GM18870 (cell line): ENCODE measurements at regions not wholly inside any gene's neighbourhood (a gene's known extent, or its start where the extent isn't known, plus 50 kb on each side); places are given as distances from the start of the nearest gene placed in this dataset.
"Not testable (repeated sequence)": the region's sequence is repeated elsewhere in the genome, so short reads cannot be mapped to it uniquely, and the experiment has no call there.

Experiments used
- ATAC-seq: cut with Tn5 transposase; IDR thresholded peaks from one replicate; pipeline ENCODE4 v1.9.1; 2021; ENCODE audit warnings: moderate library complexity; ENCODE audit not compliant: unreplicated experiment

DNA sequence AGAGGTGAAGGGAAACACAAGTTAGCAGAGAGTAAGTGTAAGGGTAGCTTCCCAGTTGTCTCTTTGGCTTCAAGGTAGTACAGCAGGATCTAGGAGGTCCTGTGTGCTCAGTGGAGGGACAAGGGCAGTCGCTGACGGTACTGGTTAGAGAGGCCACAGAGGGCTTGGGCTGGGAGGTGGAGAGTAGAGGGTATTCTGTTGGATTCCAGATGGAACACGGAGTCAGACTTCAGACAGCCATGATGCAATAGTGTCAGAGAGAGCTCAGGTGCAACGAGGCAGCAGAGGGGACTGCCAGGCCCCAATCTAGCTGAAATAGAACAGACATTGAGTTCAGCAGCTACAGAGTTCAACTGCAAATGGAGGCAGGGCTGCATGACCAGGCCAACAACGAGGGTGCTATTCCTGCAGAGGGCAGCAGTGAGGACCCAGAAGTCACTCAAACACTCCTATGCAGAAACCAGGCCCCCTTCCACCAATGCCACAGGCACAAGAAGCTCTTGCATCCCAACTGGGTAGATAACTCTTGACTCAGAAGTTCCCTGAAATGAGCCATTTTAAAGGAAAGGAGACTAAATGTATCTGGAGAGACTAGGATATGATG lies 325.0 kb upstream of the ESRRG start:
- no peak for ATAC-seq

DNA sequence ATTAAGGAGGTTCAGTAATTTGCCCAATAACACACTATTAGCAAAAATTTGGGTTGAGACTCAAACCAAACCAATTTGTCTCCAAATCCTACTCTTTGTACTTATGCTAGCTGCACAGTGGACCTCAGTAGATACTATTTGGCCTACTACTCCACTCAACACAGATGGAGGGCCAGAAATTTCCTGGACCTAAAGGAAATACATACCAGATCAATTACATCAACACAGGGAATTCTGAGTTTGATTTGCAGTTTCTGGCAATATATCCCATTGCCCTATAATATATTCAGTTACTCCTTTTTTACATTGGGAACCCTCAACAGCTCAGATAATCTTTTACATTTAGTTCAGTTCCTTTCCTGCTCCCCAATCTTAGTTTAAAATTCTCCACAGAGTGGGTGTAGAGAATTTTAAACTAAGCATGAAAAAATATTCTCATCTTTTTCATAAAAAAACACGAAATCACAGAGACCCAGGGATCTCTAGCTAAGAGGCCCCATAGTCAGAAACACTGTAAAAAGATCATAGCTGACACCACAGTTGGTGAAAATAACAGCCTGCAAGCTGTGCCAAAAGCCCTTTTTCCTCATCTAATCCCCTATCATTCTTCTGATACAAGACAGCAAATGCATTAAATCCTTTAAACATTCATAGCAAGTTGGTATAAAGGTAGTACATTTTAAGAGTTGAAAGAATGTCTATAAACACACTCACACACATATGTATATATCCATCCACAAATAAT lies 317.7 kb upstream of the ESRRG start:
- ATAC-seq: no peak

DNA sequence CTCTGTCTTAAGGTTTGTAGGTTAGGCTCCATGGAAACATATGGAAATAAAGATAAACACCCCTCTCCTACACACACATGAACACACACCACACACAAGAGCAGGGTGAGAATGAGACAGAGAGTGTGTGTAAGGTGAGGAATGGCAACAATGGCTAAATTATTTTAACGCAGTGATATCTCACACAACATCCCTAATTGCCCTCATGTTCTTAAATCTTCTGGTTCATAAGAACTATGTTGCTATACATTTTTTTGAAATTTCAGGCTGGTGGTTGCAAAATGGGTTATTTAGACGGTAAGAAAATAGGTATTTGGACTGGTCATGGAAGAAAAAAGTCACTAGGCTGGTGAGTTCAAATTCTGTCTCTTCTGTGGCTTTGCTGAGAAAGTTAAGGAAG lies 316.7 kb upstream of the ESRRG start:
- ATAC-seq: no peak

DNA sequence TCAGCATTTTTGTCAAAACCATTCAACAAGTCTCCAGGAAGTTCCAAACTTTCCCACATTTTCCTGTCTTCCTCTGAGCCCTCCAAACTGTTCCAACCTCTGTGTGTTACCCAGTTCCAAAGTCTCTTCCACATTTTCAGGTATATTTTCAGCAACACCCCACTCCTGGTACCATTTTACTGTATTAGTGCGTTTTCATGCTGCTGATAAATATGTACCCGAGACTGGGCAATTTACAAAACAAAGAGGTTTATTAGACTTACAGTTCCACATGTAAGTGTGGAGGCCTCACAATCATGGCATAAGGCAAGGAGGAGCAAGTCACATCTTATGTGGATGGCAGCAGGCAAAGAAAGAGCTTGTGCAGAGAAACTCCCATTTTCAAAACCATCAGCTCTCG lies 315.9 kb upstream of the ESRRG start:
- ATAC-seq: not testable (repeated sequence)

DNA sequence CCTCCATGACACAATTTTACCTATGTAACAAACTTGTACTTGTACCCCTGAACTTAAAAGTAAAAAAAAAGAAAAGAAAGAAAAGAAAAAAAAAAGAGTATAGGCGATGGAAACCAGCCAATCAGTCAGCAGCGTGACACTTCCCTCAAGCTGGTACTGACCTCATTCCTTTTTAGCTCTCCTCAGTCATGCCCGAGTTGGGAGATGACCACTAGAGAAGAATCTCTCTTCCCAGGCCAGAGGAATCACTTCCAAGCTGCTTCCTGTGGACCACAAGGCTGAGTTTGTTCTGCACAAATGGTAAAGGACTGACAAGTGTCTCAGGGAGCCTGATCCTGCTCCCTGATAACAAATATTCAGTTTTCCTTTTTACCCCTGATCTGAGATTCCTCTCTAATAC lies 313.5 kb upstream of the ESRRG start:
- ATAC-seq: no peak

DNA sequence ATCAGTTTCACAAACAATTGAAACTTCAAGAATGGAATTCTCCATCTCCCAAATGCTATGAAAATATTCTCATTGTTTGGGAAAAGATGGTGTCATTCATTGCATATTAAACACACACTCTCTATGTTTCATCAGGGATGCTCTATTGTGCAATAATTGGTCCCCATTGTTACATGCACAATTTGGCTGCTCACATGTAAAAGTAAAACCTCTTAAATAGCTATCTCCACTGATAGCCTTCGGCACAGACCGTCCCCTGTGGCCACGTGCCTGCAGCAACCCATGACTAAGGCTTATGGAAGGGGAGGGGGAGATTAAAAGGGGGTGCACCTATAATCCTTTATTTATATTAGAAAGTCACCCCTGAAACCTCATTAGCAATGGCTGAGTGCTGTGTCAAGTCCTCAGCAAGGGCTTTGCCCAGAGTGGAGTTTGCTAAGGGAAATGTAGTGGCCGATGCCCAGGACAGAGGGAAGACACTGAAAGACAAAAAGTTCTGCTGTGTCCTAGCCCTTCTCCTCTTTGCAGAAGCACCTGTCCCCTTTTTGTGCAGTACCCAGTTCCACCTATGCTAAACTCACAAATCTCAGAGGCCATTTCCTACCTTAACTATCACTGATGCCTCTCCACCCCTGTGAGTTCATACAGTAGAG lies 309.6 kb upstream of the ESRRG start:
- ATAC-seq: no peak

DNA sequence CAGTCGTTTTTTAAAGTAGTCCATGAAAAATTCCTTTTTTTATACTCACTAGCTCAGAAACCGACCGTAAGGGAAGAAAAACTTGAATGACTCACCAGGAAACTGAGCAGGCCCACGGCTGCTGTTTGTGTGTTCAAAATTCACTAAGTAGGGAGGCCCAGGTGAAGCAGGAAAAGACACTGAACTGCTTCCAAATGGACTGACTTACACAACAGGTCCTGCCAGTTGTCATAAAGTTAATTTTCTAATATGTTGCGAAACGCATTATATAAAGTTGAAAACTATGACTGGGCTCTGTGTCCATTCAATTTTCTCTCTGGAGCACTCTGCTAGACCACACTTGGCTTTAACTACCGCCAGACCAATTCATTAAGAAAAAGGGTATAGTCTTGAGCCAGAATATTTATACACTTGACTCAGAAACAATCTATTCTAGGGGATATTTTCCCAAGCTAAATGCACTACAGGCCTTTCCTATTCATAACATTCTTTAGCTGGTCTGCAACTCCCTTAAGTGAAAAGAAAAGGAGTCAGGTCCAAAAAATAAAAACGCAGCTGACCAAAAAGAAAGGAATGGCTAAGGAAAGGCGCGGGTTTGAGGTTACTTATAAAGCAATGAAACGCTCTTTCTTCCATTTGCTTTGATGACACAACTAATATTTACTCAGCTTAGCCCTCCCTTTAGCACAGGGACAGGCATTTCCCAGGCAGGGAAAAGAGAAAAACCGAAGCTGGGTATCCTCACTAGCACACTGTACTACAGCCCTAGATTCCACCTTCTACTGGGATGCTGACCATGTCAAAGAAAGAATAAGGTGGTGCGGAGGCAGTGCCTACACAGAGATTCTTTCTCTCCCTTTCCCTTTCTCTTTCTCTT lies 306.3 kb upstream of the ESRRG start:
- ATAC-seq: no peak

DNA sequence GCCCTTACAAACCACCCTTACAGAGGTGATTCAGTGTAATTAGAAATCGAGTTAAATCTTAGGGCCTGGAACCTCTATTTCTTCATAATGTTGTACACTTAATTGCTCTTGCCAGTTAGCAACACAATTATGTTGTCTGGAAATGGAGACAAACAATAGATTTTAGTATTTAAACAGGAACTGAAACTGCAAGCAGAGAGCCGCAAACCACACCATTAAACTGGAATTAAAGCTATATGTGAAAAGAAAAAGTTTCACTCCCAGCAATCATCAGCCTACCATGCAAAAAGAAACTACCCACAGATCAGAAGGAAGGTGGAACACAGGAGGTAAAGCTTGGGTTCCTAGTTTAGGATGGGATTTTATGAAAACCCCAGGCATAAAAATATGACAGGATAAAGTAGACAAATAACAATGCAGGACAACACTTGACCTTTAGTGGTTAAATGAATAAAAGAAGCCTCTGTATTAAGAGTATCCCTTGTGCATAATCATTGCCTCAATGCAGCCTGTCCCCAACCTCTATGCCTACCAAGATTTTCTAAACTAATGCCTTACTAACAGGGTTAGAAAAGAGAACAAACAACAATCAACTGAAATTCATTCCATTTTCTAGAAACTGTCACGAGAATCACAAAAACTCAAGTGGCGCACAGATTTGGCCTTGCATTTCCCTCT lies 304.3 kb upstream of the ESRRG start:
- peak; percentile 99 for ATAC-seq

DNA sequence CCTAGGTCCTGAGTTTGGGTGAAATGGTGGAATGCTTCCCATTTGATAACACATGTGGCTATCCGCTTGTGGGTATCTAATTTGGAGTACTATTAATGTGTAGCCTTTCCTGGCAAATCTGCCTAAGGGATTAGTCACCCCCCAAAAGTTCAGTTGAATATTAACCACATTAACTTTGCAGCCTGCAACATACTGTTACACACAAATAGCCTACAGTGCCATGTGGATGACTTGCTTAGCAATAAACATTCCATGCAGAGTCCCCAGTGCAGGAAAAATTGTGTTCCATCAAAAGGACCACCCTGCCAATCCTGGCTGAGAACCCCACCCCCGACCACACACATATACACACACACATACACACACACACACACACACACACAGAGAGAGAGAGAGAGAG lies 303.3 kb upstream of the ESRRG start:
- ATAC-seq: no peak

DNA sequence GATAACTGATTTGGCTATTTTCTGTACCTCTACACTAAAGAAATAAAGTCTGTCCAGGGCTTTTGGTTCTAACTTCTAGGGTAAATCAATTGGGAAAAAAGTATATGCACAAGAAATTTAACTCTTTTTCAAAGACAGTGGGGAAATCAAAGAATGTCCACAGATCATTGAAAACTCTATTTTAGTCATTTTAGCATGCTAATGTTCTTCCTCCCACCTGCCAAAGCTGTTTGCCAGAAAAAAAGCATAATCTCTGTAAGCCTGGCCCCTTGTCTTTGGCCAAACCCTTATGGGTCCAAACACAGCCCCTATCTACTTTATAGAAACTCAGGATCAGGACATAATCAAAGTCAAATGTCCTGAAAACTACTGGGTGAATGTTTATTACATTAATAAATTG lies 302.2 kb upstream of the ESRRG start:
- ATAC-seq: no peak

DNA sequence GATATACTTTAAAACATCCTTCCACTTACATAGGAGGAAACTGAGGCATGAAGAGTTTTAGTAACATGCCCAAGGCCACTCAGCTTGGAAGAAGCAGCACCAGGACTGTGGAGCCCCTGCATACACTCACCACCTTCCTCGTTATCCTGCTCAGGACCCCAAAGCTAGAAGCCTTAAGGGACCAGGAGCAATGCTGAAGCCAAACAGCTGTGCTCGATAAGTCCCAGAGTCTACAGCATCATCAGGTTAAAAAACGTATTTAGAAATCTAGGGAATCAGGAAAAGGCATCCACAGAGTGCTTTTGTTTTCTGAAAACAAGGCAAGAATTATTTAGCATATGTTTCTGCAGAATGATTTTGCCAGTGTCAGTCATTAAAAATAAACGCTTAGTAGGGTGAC lies 301.7 kb upstream of the ESRRG start:
- no peak for ATAC-seq

DNA sequence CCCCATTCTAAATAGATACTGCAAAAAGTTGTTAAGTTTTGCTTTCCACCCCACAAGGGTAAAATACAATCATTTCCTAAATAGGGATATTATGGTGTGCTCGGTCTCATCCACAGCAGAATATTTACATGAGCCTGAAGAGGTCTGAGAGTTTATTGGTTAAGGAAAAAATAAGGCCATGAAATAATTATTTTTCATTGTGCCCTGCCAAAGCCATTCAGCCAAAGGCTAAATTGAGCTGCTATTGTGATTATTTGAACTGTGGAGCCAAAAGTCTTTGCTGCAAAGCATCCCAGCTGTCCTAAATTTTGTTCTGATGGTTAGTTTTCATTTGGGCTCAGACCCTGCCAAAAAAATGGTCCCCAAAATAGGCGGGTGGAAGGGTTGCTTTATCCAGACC lies 298.7 kb upstream of the ESRRG start:
- no peak for ATAC-seq

DNA sequence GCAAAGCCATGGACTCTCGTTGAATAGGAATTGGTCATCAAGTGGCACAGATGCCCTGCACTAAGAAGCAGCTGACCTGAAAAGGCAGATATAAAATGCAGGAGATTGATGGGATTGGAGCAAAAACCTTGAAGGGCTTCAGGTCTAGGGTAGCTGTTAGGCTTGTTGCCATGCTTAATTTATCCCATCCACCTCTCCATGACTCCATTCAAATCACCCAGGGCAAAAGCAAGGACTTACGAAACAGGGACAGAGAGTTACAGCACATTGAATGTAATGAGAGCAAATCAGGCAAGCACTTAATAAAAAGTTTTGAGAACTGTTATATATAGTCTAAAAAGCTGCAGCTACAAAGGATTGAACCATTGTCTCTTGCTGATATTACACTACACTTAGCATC lies 298.2 kb upstream of the ESRRG start:
- ATAC-seq: no peak

DNA sequence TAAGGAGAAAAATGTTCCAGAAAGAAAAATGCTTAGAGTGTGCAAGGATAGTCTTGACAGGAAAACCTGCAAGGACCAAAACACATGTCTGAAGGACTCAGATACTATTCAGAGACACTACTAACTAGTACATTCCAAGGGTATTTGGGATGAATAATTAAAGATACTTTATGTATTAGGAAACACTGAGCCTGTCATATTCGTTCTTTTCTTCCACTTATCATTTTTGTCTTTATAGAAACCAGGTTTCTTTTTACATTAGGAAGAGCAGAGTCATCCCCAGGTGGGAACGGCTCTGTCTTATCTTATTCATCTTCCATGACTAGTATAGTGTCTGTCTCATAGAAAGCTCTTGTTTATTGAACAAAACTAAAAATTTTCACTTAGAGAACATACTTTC lies 296.2 kb upstream of the ESRRG start:
- no peak for ATAC-seq

DNA sequence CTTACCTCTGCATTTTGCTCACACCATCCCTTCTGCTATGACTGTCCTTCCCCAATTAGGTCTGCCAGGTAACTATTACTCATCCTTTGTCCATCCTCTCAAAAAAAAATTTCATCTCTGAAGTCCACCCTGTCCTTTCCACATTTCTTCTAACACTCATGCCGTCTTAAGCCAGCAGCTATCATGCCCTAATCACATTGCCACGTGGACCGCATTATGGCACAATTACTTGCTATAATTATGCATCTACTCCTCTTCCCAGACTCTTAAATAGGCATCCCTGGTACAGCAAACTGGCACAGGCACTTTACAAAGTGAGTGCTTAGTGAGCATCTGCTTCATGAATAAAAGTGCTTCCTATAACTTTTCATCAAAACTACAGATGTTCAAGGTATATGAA lies 295.4 kb upstream of the ESRRG start:
- ATAC-seq: no peak

DNA sequence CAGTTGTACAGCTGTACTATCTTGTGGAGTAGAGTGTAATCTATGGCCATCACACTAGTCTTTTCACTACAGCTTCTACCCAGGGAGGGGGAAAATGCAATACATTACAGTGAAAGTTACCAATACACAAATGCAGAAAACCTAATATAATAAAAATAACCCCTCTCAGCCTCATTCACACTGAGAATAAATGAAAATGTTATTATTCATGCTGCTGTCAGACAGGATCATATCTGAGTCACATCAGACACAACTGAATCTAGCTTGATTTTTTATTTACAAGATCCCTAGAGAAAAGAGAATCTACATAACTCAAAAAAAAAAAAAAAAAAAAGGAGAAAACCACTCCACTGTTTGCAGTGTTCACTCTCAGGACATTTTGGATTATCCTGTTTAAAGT lies 293.9 kb upstream of the ESRRG start:
- no peak for ATAC-seq

DNA sequence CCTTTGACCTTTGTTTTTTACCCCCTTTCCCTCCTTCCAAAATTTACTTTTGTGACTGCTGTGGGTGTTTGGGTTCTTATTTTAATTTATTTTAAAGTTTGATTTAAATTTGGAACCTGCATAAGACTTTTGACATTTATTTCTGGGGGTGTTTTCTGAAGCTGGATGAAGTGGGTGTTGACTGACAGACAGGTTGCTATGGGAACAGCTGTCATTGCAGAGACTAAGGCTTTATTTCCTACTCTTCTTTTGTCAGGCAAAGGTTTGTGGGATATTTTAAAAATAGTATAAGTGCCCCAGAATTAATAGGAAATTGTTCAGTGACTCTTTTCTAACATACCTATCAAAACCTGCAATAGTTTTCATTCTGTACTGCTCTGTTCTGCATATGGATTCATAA lies 290.8 kb upstream of the ESRRG start:
- no peak for ATAC-seq

DNA sequence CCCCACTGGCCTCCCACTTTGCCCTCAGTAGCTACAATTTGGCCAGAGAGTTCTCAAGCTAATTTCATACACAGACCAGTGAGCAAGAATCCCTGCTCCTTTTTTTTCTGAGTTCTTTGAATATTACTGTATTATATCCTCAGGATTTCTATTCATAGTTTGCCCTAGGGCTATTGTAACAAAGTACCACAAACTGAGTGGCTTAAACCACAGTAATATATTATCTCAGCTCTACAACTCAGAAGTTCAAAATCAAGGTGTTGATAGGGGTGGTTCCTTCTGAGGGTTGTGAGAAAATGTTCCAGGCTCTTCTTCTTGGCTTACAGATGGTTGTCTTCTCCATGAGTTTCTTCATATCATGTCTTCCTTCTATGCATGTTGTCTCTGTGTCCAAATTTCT lies 289.4 kb upstream of the ESRRG start:
- no peak for ATAC-seq

DNA sequence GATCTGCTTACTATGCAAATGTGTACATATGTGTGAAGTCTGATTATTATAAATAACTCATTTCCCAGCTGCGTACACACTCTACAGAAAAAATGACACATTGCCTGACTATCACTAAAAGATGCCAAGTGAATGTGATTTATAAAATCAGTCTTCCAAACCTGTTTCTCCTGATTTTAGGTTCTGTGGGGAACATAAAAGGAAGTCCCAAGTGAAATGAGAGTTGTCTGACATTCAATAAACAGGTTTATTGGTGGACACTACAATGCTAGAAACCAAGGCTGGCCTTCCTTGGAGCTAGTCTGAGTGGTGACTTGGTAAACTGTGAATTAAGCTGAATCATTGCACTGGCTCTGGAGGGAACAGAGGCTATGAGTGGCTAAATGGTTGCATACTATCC lies 287.9 kb upstream of the ESRRG start:
- ATAC-seq: no peak

DNA sequence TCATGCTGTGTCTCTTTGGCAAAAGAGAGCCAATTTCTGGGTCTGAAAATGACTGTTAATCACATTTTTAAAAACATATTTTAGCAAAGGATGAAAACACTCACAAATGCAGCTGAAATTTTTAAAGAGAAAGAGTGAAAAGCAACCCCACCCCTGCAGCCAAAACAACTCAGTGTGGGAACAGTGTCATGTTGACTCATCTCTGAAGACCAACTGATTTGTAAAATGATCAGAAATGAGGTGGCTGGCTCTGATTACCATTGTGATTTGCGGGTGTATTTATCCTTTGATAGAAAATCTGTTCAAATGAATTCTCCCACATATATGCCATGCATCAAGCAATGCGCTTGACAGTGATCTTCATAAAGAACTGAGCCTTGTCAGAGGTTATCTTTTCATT lies 287.0 kb upstream of the ESRRG start:
- ATAC-seq: no peak

DNA sequence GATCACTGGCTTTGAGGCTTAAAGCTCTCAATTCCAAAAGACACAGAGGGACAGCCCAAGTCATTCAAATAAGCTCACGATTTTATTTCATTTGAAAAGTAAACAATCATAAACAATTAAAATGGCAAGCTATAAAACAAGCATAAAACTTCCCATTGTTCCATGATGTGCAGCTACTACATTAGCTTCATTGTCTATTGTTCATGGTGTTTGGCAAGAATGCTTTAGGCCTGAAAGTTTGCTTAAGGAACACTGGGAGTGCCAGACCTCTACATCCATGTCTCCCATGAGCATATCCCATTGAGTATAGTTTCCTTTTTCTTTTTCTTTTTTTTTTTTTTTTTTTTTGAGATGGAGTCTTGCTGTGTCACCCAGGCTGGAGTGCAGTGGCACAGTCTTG lies 286.1 kb upstream of the ESRRG start:
- no peak for ATAC-seq
